C4-2B (cell line): ENCODE measurements at regions not wholly inside any gene's neighbourhood (a gene's known extent, or its start where the extent isn't known, plus 50 kb on each side); places are given as distances from the start of the nearest gene placed in this dataset.

ENCODE experiments used
- CTCF ChIP-seq: fragments of 450-650 bp; conservative IDR thresholded peaks from 2 replicates; pipeline ENCODE4 v1.5.1; 2017; ENCODE audit warnings: mild to moderate bottlenecking
- ZFX ChIP-seq: fragments of 450-650 bp; IDR thresholded peaks from 2 replicates; pipeline ENCODE4 v1.6.1; 2017

- TF ChIP-seq CTCF (no peak), ZFX (no peak)
Measured at GRCh38 chr10:47127188-47127785, 172.7 kb upstream of the GDF10 start.
